Endothelial cell of umbilical vein (primary cell): ENCODE measurements at regions not wholly inside any gene's neighbourhood (a gene's known extent, or its start where the extent isn't known, plus 50 kb on each side); places are given as distances from the start of the nearest gene placed in this dataset.

ENCODE experiments used
- BruUV-seq: library from RNA; stranded (reverse); fragments of 400-500 nt; replicated peaks from 2 replicates; lab custom pipeline; 2021; lab: Mats Ljungman, UMichigan
- CTCF ChIA-PET: fragments of 300-600, 350-600 bp; sonication (Branson Sonifier 250); formaldehyde crosslinking; loops from one replicate; lab custom pipeline; 2021; ENCODE audit warnings: antibody characterized with exemption, inconsistent platforms; lab: Charles Lee
- POLR2A ChIA-PET: fragments of 300-600, 350-600 bp; sonication (Branson Sonifier 250); formaldehyde crosslinking; loops from one replicate; lab custom pipeline; 2021; ENCODE audit warnings: antibody characterized with exemption, inconsistent platforms; lab: Charles Lee
- DNase-seq: peaks from one replicate; pipeline ENCODE4 v3.0.0-alpha.2; 2011; ENCODE audit warnings: low read depth, low spot score
- FAIRE-seq: peaks from 2 replicates; lab custom pipeline; 2011; peaks lifted over from hg19 to GRCh38; lab: Jason Lieb, UNC
- H2AFZ ChIP-seq: 2 replicates; pipeline ENCODE4 v1.6.0; 2012; ENCODE audit warnings: low read depth, low read length, control low read depth, inconsistent platforms
- H3K27ac ChIP-seq: 2 replicates; pipeline ENCODE4 v1.5.1; 2011; ENCODE audit warnings: low read depth, mild to moderate bottlenecking, control low read depth, low read length, moderate library complexity; ENCODE audit not compliant: insufficient read depth
- H3K27me3 ChIP-seq, 2 experiments: 2 replicates each; pipeline versions ENCODE4 v1.6.0 to v1.6.1; 2011; ENCODE audit warnings: low read length in 2 of 2, mixed read lengths in 1 of 2; ENCODE audit not compliant: control insufficient read depth in 2 of 2, insufficient read depth in 2 of 2
- H3K36me3 ChIP-seq, 2 experiments: 2 replicates in 1 of 2; 3 replicates in 1 of 2; pipeline ENCODE4 v1.5.1; 2011; ENCODE audit warnings: low read length in 2 of 2, mild to moderate bottlenecking in 1 of 2, moderate library complexity in 1 of 2; ENCODE audit not compliant: control insufficient read depth in 2 of 2, insufficient read depth in 2 of 2; ENCODE audit errors: extremely low read depth in 1 of 2
- H3K4me1 ChIP-seq: 3 replicates; pipeline ENCODE4 v1.5.1; 2011; ENCODE audit warnings: mild to moderate bottlenecking, low read length; ENCODE audit not compliant: control insufficient read depth, insufficient read depth; ENCODE audit errors: extremely low read depth
- H3K4me2 ChIP-seq: 2 replicates; pipeline ENCODE4 v1.6.1; 2011; ENCODE audit warnings: low read length, control low read depth, mixed read lengths; ENCODE audit not compliant: insufficient read depth
- H3K4me3 ChIP-seq, 3 experiments: fragments of 200-600 bp in 1 of 3; sonication (generic), shearing (Covaris generic) in 1 of 3; replicated peaks in 1 of 3; 2 replicates each; pipeline ENCODE4 v1.5.1; 2011 to 2016; ENCODE audit warnings: control low read depth in 3 of 3, low read length in 3 of 3, mild to moderate bottlenecking in 2 of 3, inconsistent platforms in 1 of 3, low read depth in 1 of 3, moderate library complexity in 1 of 3; ENCODE audit not compliant: insufficient read depth in 1 of 3
- H3K79me2 ChIP-seq: 2 replicates; pipeline ENCODE4 v1.6.0; 2012; ENCODE audit warnings: low read length, inconsistent platforms; ENCODE audit not compliant: control insufficient read depth, insufficient read depth
- H3K9ac ChIP-seq: replicated peaks from 2 replicates; pipeline ENCODE3; 2011; ENCODE audit warnings: low read length, control low read depth; ENCODE audit not compliant: insufficient read depth; ENCODE audit errors: extremely low read depth
- H3K9me1 ChIP-seq: replicated peaks from 3 replicates; pipeline ENCODE4 v1.6.0; 2011; ENCODE audit warnings: mild to moderate bottlenecking, low read length; ENCODE audit not compliant: control insufficient read depth, insufficient read depth; ENCODE audit errors: extremely low read depth
- H3K9me3 ChIP-seq: replicated peaks from 2 replicates; pipeline ENCODE4 v1.5.1; 2012; ENCODE audit warnings: low read length, inconsistent platforms; ENCODE audit not compliant: control insufficient read depth, insufficient read depth
- H4K20me1 ChIP-seq: replicated peaks from 2 replicates; pipeline ENCODE3; 2011; ENCODE audit warnings: mild to moderate bottlenecking, low read length; ENCODE audit not compliant: control insufficient read depth, insufficient read depth; ENCODE audit errors: extremely low read depth
- CTCF ChIP-seq, 2 donors: IDR thresholded peaks; 1 replicate in 1 of 2; 2 replicates in 1 of 2; pipeline ENCODE4 v1.5.1; 2011; ENCODE audit warnings: low read length in 2 of 2, mild to moderate bottlenecking in 2 of 2, moderate library complexity in 2 of 2, control low read depth in 1 of 2, inconsistent platforms in 1 of 2, low read depth in 1 of 2; ENCODE audit not compliant: insufficient read depth in 1 of 2; ENCODE audit errors: extremely low read depth in 1 of 2
- FOS ChIP-seq: IDR thresholded peaks from 2 replicates; pipeline ENCODE4 v1.6.1; 2011; ENCODE audit warnings: mild to moderate bottlenecking, low read length, moderate library complexity, borderline replicate concordance; ENCODE audit not compliant: insufficient read depth
- MYC ChIP-seq: IDR thresholded peaks from one replicate; pipeline ENCODE4 v1.6.1; 2011; ENCODE audit warnings: mild to moderate bottlenecking, low read depth, low read length
- POLR2A ChIP-seq: IDR thresholded peaks from 2 replicates; pipeline ENCODE4 v1.6.1; 2012; ENCODE audit warnings: low read depth, mild to moderate bottlenecking, control low read depth, low read length
- dilution Hi-C: fragments of 300-500 bp; cut with MboI; formaldehyde crosslinking; loops from one replicate; pipeline ENCODE4 v1.15.0; 2019; ENCODE audit warnings: low sequenced_read_pairs; ENCODE audit not compliant: extremely low pct_ligation_motif_present
- intact Hi-C: fragments of 100-400 bp; cut with micrococcal nuclease; formaldehyde crosslinking; loops from one replicate; pipeline ENCODE4 v1.10.0; 2022

- Histone ChIP-seq H3K4me2 (no peak overlapping the region), H3K4me1 (no peaks in the 10 kb centered on the region), H3K9ac (no peak overlapping the region), H3K27ac (no peak overlapping the region), H3K79me2 (no peaks in the 10 kb centered on the region), H4K20me1 (no peaks in the 10 kb centered on the region), H2AFZ (no peak overlapping the region), H3K9me3 (no peaks in the 10 kb centered on the region), H3K4me3 (no peak overlapping the region), H3K9me1 (no peaks in the 10 kb centered on the region), H3K36me3 (no peaks in the 10 kb centered on the region), H3K27me3 (no peaks in the 10 kb centered on the region)
- TF ChIP-seq CTCF (IDR thresholded peaks at IDR 0.05; ENCODE audit: extremely low read depth in 1 of 2, insufficient read depth in 1 of 2, low read depth in 1 of 2, low read length in 2 of 2) (no peak), MYC (no peak), POLR2A (no peak)
- POLR2A ChIA-PET: no interaction called here
- intact Hi-C loops: no loop called here
- BruUV-seq: no TSS peak
- FAIRE-seq (no peak), DNase-seq (no peak)
- dilution Hi-C loops: no loop called here
- CTCF ChIA-PET: no interaction called here
Observed at GRCh38 chr4:120622601-120623000, 299.9 kb downstream of the PRDM5 start.

GRCh38 chr4:120617171-120617570 lies 305.4 kb downstream of the PRDM5 start:
- DNase-seq (no peak), FAIRE-seq (no peak)
- no peaks in the 10 kb centered on the region for H3K79me2 ChIP-seq
- H3K9me1 ChIP-seq: no peaks in the 10 kb centered on the region
- no peaks in the 10 kb centered on the region for H3K4me1 ChIP-seq
- BruUV-seq: no TSS peak
- ChIA-PET POLR2A (no interaction called here), CTCF (no interaction called here)
- H3K27ac ChIP-seq: no peak overlapping the region
- no peak overlapping the region for H3K9ac ChIP-seq
- H3K4me2 ChIP-seq: no peak overlapping the region
- no peaks in the 10 kb centered on the region for H3K36me3 ChIP-seq
- H4K20me1 ChIP-seq: no peaks in the 10 kb centered on the region
- H2AFZ ChIP-seq: no peak overlapping the region
- H3K4me3 ChIP-seq: no peak overlapping the region
- intact Hi-C loops (no loop called here), dilution Hi-C loops (no loop called here)
- TF ChIP-seq FOS (no peak), POLR2A (no peak)
- no peaks in the 10 kb centered on the region for H3K27me3 ChIP-seq
- H3K9me3 ChIP-seq: no peaks in the 10 kb centered on the region
